WI38 (cell line): ENCODE measurements at regions not wholly inside any gene's neighbourhood (a gene's known extent, or its start where the extent isn't known, plus 50 kb on each side); places are given as distances from the start of the nearest gene placed in this dataset.
"Not testable (repeated sequence)": the region's sequence is repeated elsewhere in the genome, so short reads cannot be mapped to it uniquely, and the experiment has no call there.

Experiments
- H3K4me3 ChIP-seq: 2 replicates; pipeline ENCODE4 v1.5.1; 2011; ENCODE audit warnings: low read depth, mild to moderate bottlenecking, control low read depth, low read length
- CTCF ChIP-seq: IDR thresholded peaks from 2 replicates; pipeline ENCODE4 v1.5.1; 2012; ENCODE audit warnings: low read depth, mild to moderate bottlenecking, control low read depth, low read length

- no peak overlapping the region for H3K4me3 ChIP-seq
- no peak for TF ChIP-seq CTCF
Measured at GRCh38 chr10:90293616-90294015, 564.2 kb downstream of the HTR7 start.

DNA sequence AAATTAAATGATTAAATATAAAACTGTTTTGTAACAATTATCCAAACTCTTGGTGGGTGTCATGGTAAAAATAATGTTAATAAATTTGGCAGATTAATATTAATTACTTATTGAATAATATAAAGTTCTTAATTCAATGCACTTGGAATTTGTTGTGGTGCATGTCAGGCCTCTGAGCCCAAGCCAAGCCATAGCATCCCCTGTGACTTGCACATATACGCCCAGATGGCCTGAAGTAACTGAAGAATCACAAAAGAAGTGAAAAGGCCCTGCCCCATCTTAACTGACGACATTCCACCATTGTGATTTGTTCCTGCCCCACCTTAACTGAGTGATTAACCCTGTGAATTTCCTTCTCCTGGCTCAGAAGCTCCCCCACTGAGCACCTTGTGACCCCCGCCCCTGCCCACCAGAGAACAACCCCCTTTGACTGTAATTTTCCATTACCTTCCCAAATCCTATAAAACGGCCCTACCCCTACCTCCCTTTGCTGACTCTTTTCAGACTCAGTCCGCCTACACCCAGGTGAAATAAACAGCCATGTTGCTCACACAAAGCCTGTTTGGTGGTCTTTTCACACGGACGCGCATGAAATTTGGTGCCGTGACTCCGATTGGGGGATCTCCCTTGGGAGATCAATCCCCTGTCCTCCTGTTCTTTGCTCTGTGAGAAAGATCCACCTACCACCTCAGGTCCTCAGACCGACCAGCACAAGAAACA lies 562.9 kb downstream of the HTR7 start:
- not testable (repeated sequence) for H3K4me3 ChIP-seq

- H3K4me3 ChIP-seq = not testable (repeated sequence)
Measured at GRCh38 chr10:90302031-90302430, 555.8 kb downstream of the HTR7 start.

GRCh38 chr10:90302758-90303481 lies 554.9 kb downstream of the HTR7 start:
- no peak overlapping the region for H3K4me3 ChIP-seq
- TF ChIP-seq CTCF = no peak

DNA sequence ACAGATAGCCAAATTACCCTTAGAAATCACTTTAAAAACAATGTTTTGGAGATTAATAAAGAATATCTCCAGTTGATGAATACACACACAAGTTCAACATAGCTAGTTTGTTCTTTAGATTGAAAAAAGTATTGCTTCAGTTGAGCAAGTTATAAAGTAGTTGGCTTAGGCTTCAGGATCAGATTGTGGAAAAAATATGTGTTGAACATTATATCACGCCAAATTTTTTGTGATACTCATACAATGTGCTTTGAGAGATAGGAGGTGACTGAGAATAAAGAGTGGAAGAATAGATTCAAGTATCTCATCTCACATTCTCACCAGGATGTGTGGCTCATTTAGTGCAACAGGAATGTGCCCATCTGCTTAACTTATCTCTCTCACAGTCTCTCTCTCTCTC lies 553.3 kb downstream of the HTR7 start:
- no peak overlapping the region for H3K4me3 ChIP-seq
- no peak for TF ChIP-seq CTCF

DNA sequence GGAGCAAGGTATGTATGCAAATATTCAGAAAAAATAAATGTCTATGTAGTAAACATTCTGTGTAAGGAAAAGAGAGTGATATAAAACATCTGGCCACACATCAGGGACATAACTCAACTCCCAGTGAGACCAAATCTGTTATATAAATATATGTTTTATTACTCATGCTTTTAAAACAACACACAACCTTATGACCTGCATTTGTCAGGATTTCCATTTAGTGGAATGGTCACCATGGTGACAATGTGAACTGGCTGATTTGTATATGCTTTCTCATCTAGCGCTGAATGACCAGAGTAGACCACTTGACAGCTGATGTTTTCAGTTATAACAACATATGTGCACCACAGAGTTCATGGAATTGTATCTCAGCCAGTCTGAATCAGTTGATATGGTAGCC lies 551.7 kb downstream of the HTR7 start:
- no peak overlapping the region for H3K4me3 ChIP-seq
- TF ChIP-seq CTCF = no peak

- TF ChIP-seq CTCF = no peak
Measured at GRCh38 chr10:90308223-90308622, 549.6 kb downstream of the HTR7 start.

DNA sequence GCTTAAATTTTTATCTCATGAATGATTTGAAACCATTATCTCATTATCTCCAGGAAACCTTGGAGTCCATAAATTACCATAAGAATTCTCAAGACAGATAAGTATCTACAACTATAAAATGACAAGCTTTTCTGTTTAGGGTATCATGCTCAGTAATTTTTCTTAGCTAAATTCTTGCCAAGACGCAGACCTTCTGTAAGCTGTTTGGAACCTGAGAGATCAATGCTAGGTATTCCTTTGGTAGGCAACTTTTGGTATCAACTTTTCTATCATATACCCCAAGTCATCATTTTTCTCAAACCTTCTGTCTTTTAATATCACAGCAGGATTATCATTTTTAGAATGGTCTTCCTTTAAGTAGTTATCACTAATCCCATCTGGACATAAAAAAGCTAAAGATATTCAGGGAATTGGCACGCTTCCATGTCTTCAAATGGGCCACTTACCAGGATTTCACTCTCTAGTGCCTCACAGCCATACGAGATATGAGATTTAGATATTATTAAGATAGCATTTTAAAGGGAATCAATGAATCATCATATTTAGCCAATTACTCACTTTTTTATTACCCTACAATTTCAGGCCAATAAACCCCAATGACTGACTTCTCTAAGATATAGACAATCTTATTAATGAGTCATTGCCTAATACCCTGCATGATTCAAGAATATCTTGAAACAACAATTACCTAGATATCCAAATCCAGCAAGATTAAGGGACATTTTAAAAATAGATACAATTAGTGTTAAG lies 544.1 kb downstream of the HTR7 start:
- no peak overlapping the region for H3K4me3 ChIP-seq
- no peak for TF ChIP-seq CTCF

More at GRCh38 chr10:90308223-90308622, 549.6 kb downstream of the HTR7 start:
- no peak overlapping the region for H3K4me3 ChIP-seq
